ENCODE measurements at regions not wholly inside any gene's neighbourhood (a gene's known extent, or its start where the extent isn't known, plus 50 kb on each side); places are given as distances from the start of the nearest gene placed in this dataset.

GRCh38 chr3:67076607-67077006 lies 78.5 kb downstream of the KBTBD8 start:
- 28% methylated on average over 2 of the region's 2 CpGs for WGBS
- no peaks in the 10 kb centered on the region for H3K36me3 ChIP-seq
- no peaks in the 10 kb centered on the region for H3K9me3 ChIP-seq
- no peak overlapping the region for H3K4me3 ChIP-seq
- no peak overlapping the region for H3K27ac ChIP-seq
- intact Hi-C loops (cut with DNase I): no loop called here
- TF ChIP-seq POLR2A (IDR thresholded peaks at IDR 0.05) (no peak), POLR2AphosphoS5 (IDR thresholded peaks at IDR 0.05) (no peak)
- no peaks in the 10 kb centered on the region for H3K27me3 ChIP-seq (replicated peaks; ENCODE audit: insufficient read depth)
- DNase-seq (ENCODE audit: low spot score): no peak
- no peaks in the 10 kb centered on the region for H3K4me1 ChIP-seq (replicated peaks)

GRCh38 chr3:67077656-67078055 lies 79.5 kb downstream of the KBTBD8 start:
- H3K4me3 ChIP-seq: no peak overlapping the region
- no peak for DNase-seq (ENCODE audit: low spot score)
- intact Hi-C loops (cut with DNase I): no loop called here
- no peaks in the 10 kb centered on the region for H3K4me1 ChIP-seq (replicated peaks)
- no peaks in the 10 kb centered on the region for H3K27me3 ChIP-seq (replicated peaks; ENCODE audit: insufficient read depth)
- H3K36me3 ChIP-seq: no peaks in the 10 kb centered on the region
- no peaks in the 10 kb centered on the region for H3K9me3 ChIP-seq
- H3K27ac ChIP-seq: no peak overlapping the region
- no peak for TF ChIP-seq CTCF (IDR thresholded peaks at IDR 0.05)

GRCh38 chr3:67082533-67083024 lies 84.5 kb downstream of the KBTBD8 start:
- TF ChIP-seq CTCF (IDR thresholded peaks at IDR 0.05) (no peak), POLR2AphosphoS5 (IDR thresholded peaks at IDR 0.05) (no peak), POLR2A (IDR thresholded peaks at IDR 0.05) (no peak)
- no peak overlapping the region for H3K27ac ChIP-seq
- H3K4me3 ChIP-seq: no peak overlapping the region
- 95% methylated on average over 4 of the region's 4 CpGs for WGBS
- no peaks in the 10 kb centered on the region for H3K36me3 ChIP-seq
- H3K27me3 ChIP-seq (replicated peaks; ENCODE audit: insufficient read depth): no peaks in the 10 kb centered on the region
- H3K4me1 ChIP-seq (replicated peaks): no peaks in the 10 kb centered on the region
- no peaks in the 10 kb centered on the region for H3K9me3 ChIP-seq
- intact Hi-C loops (cut with DNase I): no loop called here
- no peak for DNase-seq (ENCODE audit: low spot score)

GRCh38 chr3:67083277-67083676 lies 85.2 kb downstream of the KBTBD8 start:
- intact Hi-C loops (cut with DNase I): no loop called here
- 73% methylated on average over 1 of the region's 1 CpG for WGBS
- TF ChIP-seq POLR2A (IDR thresholded peaks at IDR 0.05) (no peak), CTCF (IDR thresholded peaks at IDR 0.05) (no peak), POLR2AphosphoS5 (IDR thresholded peaks at IDR 0.05) (no peak)
- Histone ChIP-seq H3K9me3 (no peaks in the 10 kb centered on the region), H3K27ac (no peak overlapping the region), H3K4me1 (replicated peaks) (no peaks in the 10 kb centered on the region), H3K27me3 (replicated peaks; ENCODE audit: insufficient read depth) (no peaks in the 10 kb centered on the region), H3K4me3 (no peak overlapping the region), H3K36me3 (no peaks in the 10 kb centered on the region)
- no peak for DNase-seq (ENCODE audit: low spot score)

GRCh38 chr3:67087788-67088187 lies 89.7 kb downstream of the KBTBD8 start:
- no peak overlapping the region for H3K4me3 ChIP-seq
- H3K9me3 ChIP-seq: no peaks in the 10 kb centered on the region
- intact Hi-C loops (cut with DNase I): no loop called here
- H3K27me3 ChIP-seq (replicated peaks; ENCODE audit: insufficient read depth): no peaks in the 10 kb centered on the region
- H3K4me1 ChIP-seq (replicated peaks): no peaks in the 10 kb centered on the region
- no peak for TF ChIP-seq POLR2AphosphoS5 (IDR thresholded peaks at IDR 0.05)
- no peak for TF ChIP-seq POLR2A (IDR thresholded peaks at IDR 0.05)
- TF ChIP-seq CTCF (IDR thresholded peaks at IDR 0.05): no peak
- WGBS: 91% methylated on average over 1 of the region's 1 CpG
- H3K36me3 ChIP-seq: no peaks in the 10 kb centered on the region
- no peak overlapping the region for H3K27ac ChIP-seq
- DNase-seq (ENCODE audit: low spot score): no peak
